GM12878 (cell line): ENCODE measurements at regions not wholly inside any gene's neighbourhood (a gene's known extent, or its start where the extent isn't known, plus 50 kb on each side); places are given as distances from the start of the nearest gene placed in this dataset.

Experiments used
- KDM1A ChIP-seq: fragments of 200-600 bp; sonication (generic); IDR thresholded peaks from 2 replicates; pipeline ENCODE4 v1.6.1; 2016; ENCODE audit warnings: borderline replicate concordance
- POLR2A ChIP-seq: IDR thresholded peaks from 2 replicates; pipeline ENCODE4 v1.6.1; 2011; ENCODE audit warnings: low read depth, mild to moderate bottlenecking, low read length
- TF ChIP-seq, protein P1 (sequence below): fragments of 450-650 bp; IDR thresholded peaks from 2 replicates; pipeline ENCODE4 v1.6.1; 2018; ENCODE audit warnings: borderline replicate concordance, mild to moderate bottlenecking; ENCODE audit not compliant: partially characterized antibody

DNA sequence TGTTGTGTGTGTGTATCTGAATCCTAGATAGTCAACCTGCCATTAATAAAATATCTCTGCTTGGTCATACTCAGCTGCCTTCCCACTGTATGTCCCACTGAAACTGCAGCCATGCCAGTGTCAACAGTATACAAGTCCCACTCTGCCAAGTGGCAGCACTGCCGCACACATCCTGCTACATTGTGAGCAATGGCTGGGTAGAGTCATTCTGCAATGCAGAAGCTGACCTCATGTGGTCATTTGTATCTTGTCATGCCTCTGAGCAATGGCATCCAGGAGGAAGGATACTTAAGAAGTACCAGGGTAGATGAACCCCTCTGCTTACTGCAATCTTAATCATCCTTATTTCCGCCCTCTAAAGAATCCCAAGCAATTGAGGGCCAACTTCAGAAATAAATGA lies 302.2 kb upstream of the DDX18 start:
- TF ChIP-seq POLR2A (no peak), KDM1A (no peak)
- TF ChIP-seq, protein P1, sequence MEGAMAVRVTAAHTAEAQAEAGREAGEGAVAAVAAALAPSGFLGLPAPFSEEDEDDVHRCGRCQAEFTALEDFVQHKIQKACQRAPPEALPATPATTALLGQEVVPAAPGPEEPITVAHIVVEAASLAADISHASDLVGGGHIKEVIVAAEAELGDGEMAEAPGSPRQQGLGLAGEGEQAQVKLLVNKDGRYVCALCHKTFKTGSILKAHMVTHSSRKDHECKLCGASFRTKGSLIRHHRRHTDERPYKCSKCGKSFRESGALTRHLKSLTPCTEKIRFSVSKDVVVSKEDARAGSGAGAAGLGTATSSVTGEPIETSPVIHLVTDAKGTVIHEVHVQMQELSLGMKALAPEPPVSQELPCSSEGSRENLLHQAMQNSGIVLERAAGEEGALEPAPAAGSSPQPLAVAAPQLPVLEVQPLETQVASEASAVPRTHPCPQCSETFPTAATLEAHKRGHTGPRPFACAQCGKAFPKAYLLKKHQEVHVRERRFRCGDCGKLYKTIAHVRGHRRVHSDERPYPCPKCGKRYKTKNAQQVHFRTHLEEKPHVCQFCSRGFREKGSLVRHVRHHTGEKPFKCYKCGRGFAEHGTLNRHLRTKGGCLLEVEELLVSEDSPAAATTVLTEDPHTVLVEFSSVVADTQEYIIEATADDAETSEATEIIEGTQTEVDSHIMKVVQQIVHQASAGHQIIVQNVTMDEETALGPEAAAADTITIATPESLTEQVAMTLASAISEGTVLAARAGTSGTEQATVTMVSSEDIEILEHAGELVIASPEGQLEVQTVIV, result no peak
